ENCODE measurements at regions not wholly inside any gene's neighbourhood (a gene's known extent, or its start where the extent isn't known, plus 50 kb on each side); places are given as distances from the start of the nearest gene placed in this dataset.
A peak's percentile ranks its signal among the peaks of the same experiment; 100 is the strongest.
"Not testable (repeated sequence)": the region's sequence is repeated elsewhere in the genome, so short reads cannot be mapped to it uniquely, and the experiment has no call there.

- DNase-seq (ENCODE audit: low spot score) = no peak
These were observed 106.7 kb downstream of the LEPR start for GRCh38 chr1:65527190-65527589.

GRCh38 chr1:65527707-65528503 is 107.4 kb downstream of the LEPR start:
- no peak for DNase-seq (ENCODE audit: low spot score)

GRCh38 chr1:65531972-65532570 is 111.6 kb downstream of the LEPR start:
- DNase-seq (ENCODE audit: low spot score) = no peak

- no peak for DNase-seq (ENCODE audit: low spot score)
These were observed 115.5 kb downstream of the LEPR start for GRCh38 chr1:65535981-65536380.

GRCh38 chr1:65538086-65538485 is 117.6 kb downstream of the LEPR start:
- no peak for DNase-seq (ENCODE audit: low spot score)

GRCh38 chr1:65538664-65539063 is 118.2 kb downstream of the LEPR start:
- no peak for DNase-seq (ENCODE audit: low spot score)

GRCh38 chr1:65539266-65540131 is 119.0 kb downstream of the LEPR start:
- DNase-seq (ENCODE audit: low spot score) = no peak

GRCh38 chr1:65541161-65541560 is 120.7 kb downstream of the LEPR start:
- no peak for DNase-seq (ENCODE audit: low spot score)

GRCh38 chr1:65541865-65542264 is 121.4 kb downstream of the LEPR start:
- no peak for DNase-seq (ENCODE audit: low spot score)

- not testable (repeated sequence) for DNase-seq (ENCODE audit: low spot score)
These were observed 122.1 kb downstream of the LEPR start for GRCh38 chr1:65542592-65542991.

GRCh38 chr1:65550306-65551010 is 130.0 kb downstream of the LEPR start:
- DNase-seq (ENCODE audit: low spot score) = not testable (repeated sequence)

GRCh38 chr1:65552484-65552883 is 132.0 kb downstream of the LEPR start:
- not testable (repeated sequence) for DNase-seq (ENCODE audit: low spot score)

GRCh38 chr1:65554086-65554764 is 133.8 kb downstream of the LEPR start:
- DNase-seq (ENCODE audit: low spot score) = peak; percentile 5

- DNase-seq (ENCODE audit: low spot score) = no peak
These were observed 134.4 kb downstream of the LEPR start for GRCh38 chr1:65554829-65555228.

- no peak for DNase-seq (ENCODE audit: low spot score)
These were observed 137.7 kb downstream of the LEPR start for GRCh38 chr1:65558215-65558614.

GRCh38 chr1:65564493-65564892 is 144.0 kb downstream of the LEPR start:
- no peak for DNase-seq (ENCODE audit: low spot score)

GRCh38 chr1:65568285-65568684 is 147.8 kb downstream of the LEPR start:
- no peak for DNase-seq (ENCODE audit: low spot score)

GRCh38 chr1:65572701-65573421 is 152.4 kb downstream of the LEPR start:
- DNase-seq (ENCODE audit: low spot score) = no peak

GRCh38 chr1:65577278-65577677 is 156.8 kb downstream of the LEPR start:
- no peak for DNase-seq (ENCODE audit: low spot score)

GRCh38 chr1:65577982-65578381 is 157.5 kb downstream of the LEPR start:
- DNase-seq (ENCODE audit: low spot score) = not testable (repeated sequence)
